Stomach (tissue), 8 donors: ENCODE measurements at regions not wholly inside any gene's neighbourhood (a gene's known extent, or its start where the extent isn't known, plus 50 kb on each side); places are given as distances from the start of the nearest gene placed in this dataset.
"Not testable (repeated sequence)": the region's sequence is repeated elsewhere in the genome, so short reads cannot be mapped to it uniquely, and the experiment has no call there.

ENCODE experiments used
- DNase-seq, 2 donors: peaks; one replicate each; pipeline versions ENCODE4 v3.0.0 to v3.0.0-alpha.2; 2013 to 2019
- H3K27ac ChIP-seq, 5 donors: fragments of 200-600 bp in 4 of 5; sonication (generic) in 4 of 5; one replicate each; pipeline ENCODE4 v1.5.1; 2013 to 2019; ENCODE audit warnings: mild to moderate bottlenecking in 1 of 5, moderate library complexity in 1 of 5
- H3K27me3 ChIP-seq, 3 donors: fragments of 200-600 bp; sonication (generic); one replicate each; pipeline ENCODE4 v1.5.1; 2017 to 2019; ENCODE audit warnings: mixed run types in 1 of 3
- H3K36me3 ChIP-seq, 4 donors: fragments of 200-600 bp; sonication (generic); 1 replicate in 3 of 4; 2 replicates in 1 of 4; pipeline ENCODE4 v1.5.1; 2016 to 2019
- H3K4me1 ChIP-seq, 4 donors: fragments of 200-600 bp; sonication (generic); one replicate each; pipeline ENCODE4 v1.5.1; 2016 to 2019
- H3K4me3 ChIP-seq, 4 donors: fragments of 200-600 bp; sonication (generic) in 3 of 4; one replicate each; pipeline ENCODE4 v1.5.1; 2016 to 2019; ENCODE audit warnings: mild to moderate bottlenecking in 1 of 4
- H3K9me3 ChIP-seq, 4 donors: fragments of 200-600 bp; sonication (generic); one replicate each; pipeline ENCODE4 v1.5.1; 2016 to 2019
- WGBS, 5 donors: extraction: QIAGEN DNeasy Blood & Tissue Kit in 3 of 5; methylation state at CpG; one replicate each; pipeline versions ENCODE4 v1.1.5 to v1.1.7; 2013 to 2018; 5-methylcytosine and 5-hydroxymethylcytosine counted together
- intact Hi-C: fragments of 100-400 bp; cut with DNase I; formaldehyde crosslinking; loops from one replicate; pipeline ENCODE4 v1.15.1; 2023; ENCODE audit warnings: low total_unique reads
- donor health status: healthy with polysubstance abuse.
- donor health status: Bipolar disorder and iron deficiency.
- donor health status: healthy.

- WGBS, 5 donors = 0 to 1% (median 0%) methylated on average over 7 to 23 of the region's 32 CpGs; no CpG with 5 or more reads in 1 of the 5 donors
- H3K27me3 ChIP-seq, H3K9me3 ChIP-seq, intact Hi-C loops, H3K27ac ChIP-seq, H3K4me1 ChIP-seq, H3K36me3 ChIP-seq: not testable (repeated sequence)
- peak overlapping the region; percentile 19 to 41 (median 24) for H3K4me3 ChIP-seq
- peak in 1 of 2 donors; percentile 35 for DNase-seq
Measured at GRCh38 chr15:32342772-32343199, 60.3 kb downstream of the GOLGA8K start.

GRCh38 chr15:32342268-32342667, 60.8 kb downstream of the GOLGA8K start:
- DNase-seq, H3K4me1 ChIP-seq, H3K9me3 ChIP-seq, H3K27ac ChIP-seq, intact Hi-C loops, H3K36me3 ChIP-seq, H3K27me3 ChIP-seq: not testable (repeated sequence)
- H3K4me3 ChIP-seq = peak overlapping the region in 1 of 4 donors; percentile 41
- 0 to 7% (median 0%) methylated on average over 3 to 9 of the region's 39 CpGs; no CpG with 5 or more reads in 2 of the 5 donors for WGBS, 5 donors

GRCh38 chr15:32341530-32341929, 61.6 kb downstream of the GOLGA8K start:
- intact Hi-C loops, H3K9me3 ChIP-seq, H3K4me1 ChIP-seq, DNase-seq, H3K4me3 ChIP-seq, H3K36me3 ChIP-seq, H3K27me3 ChIP-seq, H3K27ac ChIP-seq: not testable (repeated sequence)
- 56 to 87% (median 67%) methylated on average over 2 to 11 of the region's 12 CpGs for WGBS, 5 donors

- H3K4me1 ChIP-seq, H3K4me3 ChIP-seq, H3K36me3 ChIP-seq, intact Hi-C loops, H3K27me3 ChIP-seq, DNase-seq, H3K27ac ChIP-seq, H3K9me3 ChIP-seq: not testable (repeated sequence)
- 57 to 88% (median 72%) methylated on average over 1 of the region's 3 CpGs; no CpG with 5 or more reads in 1 of the 5 donors for WGBS, 5 donors
Measured at GRCh38 chr15:32336804-32337203, 66.3 kb downstream of the GOLGA8K start.

- H3K4me3 ChIP-seq, DNase-seq, H3K27me3 ChIP-seq, H3K4me1 ChIP-seq, H3K36me3 ChIP-seq, H3K9me3 ChIP-seq, H3K27ac ChIP-seq, intact Hi-C loops: not testable (repeated sequence)
- WGBS, 5 donors = 65 to 87% (median 80%) methylated on average over 2 to 3 of the region's 4 CpGs
Measured at GRCh38 chr15:32323353-32323752, 79.7 kb downstream of the GOLGA8K start.

GRCh38 chr15:32319247-32319646, 83.8 kb downstream of the GOLGA8K start:
- H3K36me3 ChIP-seq, H3K9me3 ChIP-seq, H3K4me3 ChIP-seq, H3K4me1 ChIP-seq, DNase-seq, intact Hi-C loops, H3K27me3 ChIP-seq, H3K27ac ChIP-seq: not testable (repeated sequence)
- WGBS, 5 donors = 40 to 72% (median 51%) methylated on average over 2 of the region's 3 CpGs

GRCh38 chr15:32316482-32316881, 86.6 kb downstream of the GOLGA8K start:
- H3K9me3 ChIP-seq, H3K4me3 ChIP-seq, intact Hi-C loops, H3K4me1 ChIP-seq, DNase-seq, H3K27ac ChIP-seq, H3K36me3 ChIP-seq: not testable (repeated sequence)
- H3K27me3 ChIP-seq = peaks cover 0 to 15% (median 4%) of the 10 kb centered on the region in 3 donors
- no CpG with 5 or more reads among the region's 4 CpGs for WGBS, 5 donors

GRCh38 chr15:32315079-32315939, 87.8 kb downstream of the GOLGA8K start:
- H3K36me3 ChIP-seq, H3K4me3 ChIP-seq, intact Hi-C loops, DNase-seq, H3K9me3 ChIP-seq, H3K27ac ChIP-seq, H3K4me1 ChIP-seq: not testable (repeated sequence)
- H3K27me3 ChIP-seq = peaks cover 0 to 15% (median 4%) of the 10 kb centered on the region in 3 donors
- WGBS, 5 donors = 3 to 6% (median 6%) methylated on average over 13 to 34 of the region's 91 CpGs; no CpG with 5 or more reads in 2 of the 5 donors

- WGBS, 5 donors = 81 to 96% (median 93%) methylated on average over 12 to 26 of the region's 77 CpGs; no CpG with 5 or more reads in 1 of the 5 donors
- H3K27me3 ChIP-seq = peaks cover 0 to 15% (median 4%) of the 10 kb centered on the region in 3 donors
- intact Hi-C loops, H3K27ac ChIP-seq, H3K4me3 ChIP-seq, DNase-seq, H3K9me3 ChIP-seq, H3K4me1 ChIP-seq, H3K36me3 ChIP-seq: not testable (repeated sequence)
Measured at GRCh38 chr15:32313446-32314209, 89.5 kb downstream of the GOLGA8K start.

GRCh38 chr15:32312721-32313120, 90.4 kb downstream of the GOLGA8K start:
- H3K27ac ChIP-seq, H3K4me3 ChIP-seq, DNase-seq, H3K9me3 ChIP-seq, H3K4me1 ChIP-seq, intact Hi-C loops, H3K36me3 ChIP-seq: not testable (repeated sequence)
- 4 to 13% (median 11%) methylated on average over 8 to 26 of the region's 37 CpGs; no CpG with 5 or more reads in 2 of the 5 donors for WGBS, 5 donors
- peaks cover 0 to 15% (median 4%) of the 10 kb centered on the region in 3 donors for H3K27me3 ChIP-seq

- H3K4me3 ChIP-seq, H3K27ac ChIP-seq, H3K9me3 ChIP-seq, H3K4me1 ChIP-seq, H3K36me3 ChIP-seq, intact Hi-C loops, H3K27me3 ChIP-seq: not testable (repeated sequence)
- DNase-seq = peak in 1 of 2 donors; percentile 30
- WGBS, 5 donors = 21 to 40% (median 27%) methylated on average over 4 to 5 of the region's 5 CpGs
Measured at GRCh38 chr15:32307592-32307991, 95.5 kb downstream of the GOLGA8K start.
